ENCODE measurements at regions not wholly inside any gene's neighbourhood (a gene's known extent, or its start where the extent isn't known, plus 50 kb on each side); places are given as distances from the start of the nearest gene placed in this dataset.

DNA sequence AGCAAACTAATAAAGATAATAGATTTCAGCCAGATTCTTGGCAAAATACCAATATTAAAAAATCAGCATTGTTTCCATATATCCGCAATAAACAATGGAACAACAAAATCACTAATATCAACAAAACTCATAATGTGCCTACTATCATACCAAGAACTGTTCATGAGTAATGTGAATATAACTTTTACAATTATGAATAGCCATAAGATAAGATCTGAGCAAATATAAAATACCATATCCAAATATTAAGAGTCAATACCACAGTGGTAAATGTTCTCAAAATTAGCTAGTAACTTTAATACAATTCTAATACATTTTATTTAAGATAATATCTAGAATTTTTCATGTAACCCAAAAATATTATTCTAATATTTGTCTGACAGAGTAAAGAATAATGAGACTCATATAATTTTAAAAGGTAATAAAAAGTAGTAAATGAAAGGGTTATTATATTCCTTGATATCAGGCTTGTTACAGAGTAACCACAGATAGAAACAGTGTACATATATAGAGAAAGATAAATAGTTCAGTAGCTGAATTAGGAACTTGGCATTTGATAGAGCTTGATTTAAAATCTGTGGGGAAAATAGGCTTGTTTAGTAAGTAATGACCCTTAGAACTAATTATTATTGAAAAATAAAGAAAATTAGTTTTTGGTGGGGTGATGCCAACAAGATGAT, 2126.6 kb downstream of the MRPL39 start:
- DNase-seq, result no peak

DNA sequence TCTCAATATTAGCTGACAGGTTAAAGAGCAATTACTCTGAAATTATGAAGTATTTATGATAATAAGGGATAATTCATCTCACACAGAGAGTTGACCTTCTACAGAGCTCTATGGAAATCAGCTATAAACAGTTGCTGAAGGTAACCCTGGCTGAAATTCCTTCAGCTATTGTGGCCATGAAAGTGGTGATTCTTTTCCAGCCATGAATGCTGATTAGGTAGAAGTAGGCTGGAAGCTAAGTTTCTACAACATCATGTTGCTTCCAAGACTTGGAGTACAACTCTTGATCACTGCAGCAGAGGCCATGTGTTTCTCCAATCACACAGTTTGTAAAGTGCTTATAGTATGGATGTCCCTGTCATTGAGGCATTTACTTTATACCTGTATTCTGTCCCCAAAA, 2128.9 kb downstream of the MRPL39 start:
- no peak for DNase-seq

DNA sequence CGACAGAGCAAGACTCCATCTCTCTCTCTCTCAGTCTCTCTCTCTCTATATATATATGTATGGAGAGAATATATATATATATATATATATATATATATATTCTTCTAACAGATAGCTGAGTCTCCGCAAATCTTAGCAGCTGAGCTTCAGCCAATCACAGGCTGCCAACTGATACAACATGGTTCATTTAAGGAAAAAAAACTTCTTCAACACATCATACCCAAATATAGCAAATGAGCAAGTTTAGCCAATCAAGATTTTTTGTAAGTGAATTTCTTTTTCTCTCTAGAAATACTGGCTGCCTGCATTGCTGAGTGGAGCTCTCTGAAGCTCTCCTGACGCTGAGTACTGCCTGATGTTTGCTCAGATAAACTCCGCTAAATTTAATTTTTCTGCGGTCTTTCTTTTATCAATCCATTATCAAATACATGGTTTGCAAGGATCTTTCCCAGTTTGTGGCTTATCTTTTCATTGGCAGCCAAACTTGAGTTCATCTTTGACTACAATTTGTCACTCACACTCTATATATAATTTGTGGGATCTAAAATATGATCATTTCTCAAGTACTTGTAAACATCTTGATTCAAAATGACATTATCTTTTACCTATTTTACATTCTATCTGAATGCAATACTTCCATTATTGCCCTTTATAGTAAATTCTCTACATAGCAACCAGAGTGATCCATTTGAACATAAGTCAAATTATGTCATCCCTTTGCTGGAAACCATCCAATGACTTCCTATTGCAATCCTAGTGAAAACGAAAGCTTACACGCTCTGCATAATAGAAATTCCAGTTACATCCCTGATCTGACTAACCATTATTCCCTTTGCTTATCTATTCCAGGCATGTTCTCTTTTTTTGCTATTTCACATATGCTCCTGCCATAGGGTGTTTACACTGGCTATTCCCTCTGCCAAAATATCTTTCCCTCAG, 2131.7 kb downstream of the MRPL39 start:
- DNase-seq, result no peak

DNA sequence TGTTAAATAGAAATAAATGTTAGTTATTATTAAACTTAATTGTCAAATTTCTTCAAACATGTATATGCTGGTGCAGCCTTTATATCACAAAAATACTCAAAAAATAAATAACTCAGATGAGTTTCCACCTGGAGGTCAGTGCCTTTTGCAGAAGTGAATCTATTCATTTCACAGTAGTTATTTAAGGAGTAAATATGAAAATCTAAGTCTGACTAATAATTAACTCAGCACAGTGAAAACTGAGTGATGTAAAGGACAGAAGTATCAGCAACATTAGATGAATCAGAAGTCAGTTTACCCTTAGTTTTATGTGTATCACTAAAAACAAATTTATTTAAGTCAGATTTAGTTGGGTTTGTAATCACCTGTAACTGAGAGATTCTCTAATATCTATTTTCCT, 2135.4 kb downstream of the MRPL39 start:
- no peak for DNase-seq

DNA sequence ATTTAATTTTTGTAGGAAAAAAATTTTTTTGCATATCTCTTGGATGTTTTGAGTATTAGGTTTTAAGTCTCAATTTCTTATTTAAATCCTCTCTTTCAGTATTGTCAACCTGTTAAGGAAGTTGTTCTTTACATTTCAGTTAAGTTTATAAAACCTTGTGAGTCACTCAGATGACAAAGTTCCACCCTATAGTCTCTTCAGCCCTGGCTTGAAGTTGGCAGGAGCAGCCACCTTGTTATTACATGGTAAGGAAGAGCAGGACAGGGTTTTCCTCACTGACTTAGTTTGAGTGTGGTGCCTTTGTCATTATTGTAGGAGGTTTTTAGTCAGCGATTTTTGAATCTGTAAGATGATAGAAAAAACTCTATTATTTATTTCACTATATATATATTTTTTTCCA, 2143.9 kb downstream of the MRPL39 start:
- DNase-seq, result no peak

DNA sequence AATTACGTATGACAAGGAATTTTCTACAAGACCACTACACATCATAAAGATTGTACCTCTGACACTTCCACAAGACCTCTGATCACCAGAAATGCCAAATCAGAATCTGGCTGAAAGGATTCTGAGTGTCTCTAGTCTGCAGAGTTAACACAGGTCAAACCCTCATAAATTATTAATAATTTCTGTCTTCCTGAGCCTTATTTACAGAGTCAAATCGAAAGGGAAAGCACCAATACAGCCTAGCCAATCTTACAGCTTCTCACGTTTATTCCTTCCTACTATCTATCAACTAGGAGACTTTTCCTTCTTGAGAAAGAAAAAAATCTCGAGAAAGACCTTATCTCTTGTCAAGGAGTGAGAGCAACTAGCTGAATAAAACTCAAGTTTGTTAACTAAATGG, 2151.6 kb downstream of the MRPL39 start:
- DNase-seq, result no peak

DNA sequence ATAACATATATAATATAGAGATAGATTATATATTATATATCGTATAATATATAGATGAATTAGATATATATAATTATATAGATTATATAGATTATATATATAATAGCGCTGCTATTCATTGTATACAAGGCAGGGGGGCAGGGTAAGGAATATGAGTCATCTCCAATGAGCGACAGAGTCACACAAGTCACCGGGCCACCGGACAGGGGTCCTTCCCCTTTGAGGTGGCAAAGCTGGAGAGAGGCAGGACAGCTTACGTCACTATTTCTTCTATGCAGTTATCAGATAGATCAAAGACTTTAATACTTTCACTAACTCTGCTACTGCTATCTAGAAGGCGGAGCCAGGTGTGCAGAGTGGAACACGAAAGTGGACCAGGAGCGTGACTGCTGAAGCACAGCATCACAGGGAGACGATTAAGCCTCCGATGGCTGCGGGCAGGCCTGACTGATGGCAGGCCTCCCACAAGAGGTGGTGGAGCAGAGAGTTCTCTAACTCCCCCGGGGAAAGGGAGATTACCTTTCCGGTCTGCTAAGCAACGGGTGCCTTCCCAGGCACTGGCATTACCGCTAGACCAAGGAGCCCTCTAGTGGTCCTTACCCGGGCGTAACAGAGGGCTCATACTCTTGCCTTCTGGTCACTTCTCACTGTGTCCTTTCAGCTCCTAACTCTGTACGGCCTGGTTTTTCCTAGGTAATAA, 2154.7 kb downstream of the MRPL39 start:
- DNase-seq, result no peak

DNA sequence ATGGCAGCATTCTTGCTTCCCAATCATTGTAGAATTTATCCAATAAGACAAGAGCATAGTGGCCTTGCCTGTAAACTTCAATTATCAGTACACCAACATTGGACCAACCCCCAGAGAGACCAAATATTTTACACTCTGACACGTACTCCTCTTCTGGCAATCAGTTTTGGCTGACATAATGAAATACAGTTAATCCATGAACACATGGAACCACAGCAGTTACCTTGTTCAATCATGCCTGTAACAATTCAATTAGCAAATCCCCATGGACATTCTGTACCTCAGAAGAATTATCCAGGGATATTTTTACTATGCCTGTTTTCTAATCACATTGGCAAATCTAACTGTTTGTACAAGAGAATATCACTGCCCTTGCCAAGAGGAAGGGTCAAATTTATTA, 2162.0 kb downstream of the MRPL39 start:
- DNase-seq, result no peak

DNA sequence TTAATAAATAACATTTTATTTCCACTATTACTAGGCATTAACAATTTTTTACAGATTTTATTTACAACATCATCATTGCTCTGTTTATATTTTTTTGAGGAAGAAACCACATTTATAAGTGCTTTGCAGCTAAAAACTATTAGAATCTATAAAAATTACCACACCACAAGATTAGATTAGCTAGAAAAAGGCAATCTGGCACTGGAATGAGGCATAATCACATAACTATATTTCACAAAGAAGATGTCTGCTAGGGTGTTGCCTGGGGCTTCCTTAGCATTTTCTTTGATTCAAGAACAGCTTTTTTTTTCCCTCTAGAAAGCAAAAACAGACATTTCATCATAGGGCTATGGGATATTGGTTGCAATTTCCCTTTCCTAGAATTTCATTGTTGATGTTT, 2169.2 kb downstream of the MRPL39 start:
- no peak for DNase-seq

DNA sequence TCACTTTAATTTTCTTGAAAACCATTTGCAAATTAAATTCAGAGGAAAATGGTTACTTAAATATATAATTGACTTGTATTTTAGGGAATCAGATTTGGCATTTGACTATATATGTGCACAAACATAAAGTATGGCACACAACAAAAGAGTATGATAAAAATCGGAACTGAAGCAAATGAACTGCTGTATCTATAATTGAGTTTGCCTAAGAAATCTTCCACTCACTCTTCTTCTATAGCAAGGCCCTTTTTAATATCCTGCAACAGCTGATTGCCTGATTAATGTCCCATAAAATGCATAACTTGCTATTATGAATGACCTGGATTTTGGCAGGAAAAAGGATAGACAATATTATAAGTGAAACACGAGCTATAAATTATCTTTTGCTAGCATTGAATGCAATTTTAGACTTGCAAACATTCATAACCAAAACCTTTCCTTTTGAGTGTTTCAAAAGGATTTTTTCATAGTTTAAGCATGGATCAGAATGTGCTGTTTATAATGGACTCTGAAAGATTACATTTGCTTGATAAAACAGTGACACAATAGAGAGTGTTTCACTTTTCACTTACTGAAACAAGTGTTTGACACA, 2204.3 kb downstream of the MRPL39 start:
- no peak for DNase-seq

DNA sequence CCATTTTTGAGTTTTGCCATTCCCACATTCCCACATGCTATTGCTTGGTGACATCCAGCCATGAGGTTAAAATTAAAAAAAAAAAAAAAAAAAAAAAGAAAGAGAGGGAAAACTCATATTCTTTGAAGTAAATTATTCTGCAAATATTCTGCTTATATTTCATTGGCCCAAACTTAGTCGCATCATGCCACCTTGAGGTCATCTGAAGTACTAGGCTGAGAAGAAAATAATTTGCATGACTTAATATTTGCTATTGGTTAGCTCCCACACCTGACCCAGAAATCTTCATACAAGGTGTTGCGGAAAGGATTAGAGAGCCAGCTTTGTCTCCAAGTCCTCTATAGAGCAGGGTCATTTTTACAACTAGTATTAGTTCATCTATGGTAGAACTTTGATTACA, 2206.0 kb downstream of the MRPL39 start:
- no peak for DNase-seq

DNA sequence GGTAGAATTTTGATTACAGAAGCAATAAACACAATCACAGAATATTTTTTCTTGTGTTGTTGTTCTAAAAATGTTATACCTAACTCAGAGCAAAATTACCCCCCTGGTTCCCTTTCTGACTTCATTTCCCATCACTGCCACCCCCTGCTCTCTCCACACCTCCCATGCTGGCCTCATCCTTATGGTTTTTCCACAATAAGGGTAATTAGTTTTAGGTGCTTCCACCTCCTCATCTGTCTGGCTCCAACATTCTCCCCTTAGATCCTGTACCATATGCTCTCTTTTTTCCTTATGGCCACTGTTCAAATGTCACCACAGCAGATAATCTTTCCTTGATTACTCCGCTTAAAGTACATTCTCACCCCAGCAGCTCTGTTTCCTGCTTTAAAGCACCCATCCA, 2208.6 kb downstream of the MRPL39 start:
- DNase-seq, result no peak

DNA sequence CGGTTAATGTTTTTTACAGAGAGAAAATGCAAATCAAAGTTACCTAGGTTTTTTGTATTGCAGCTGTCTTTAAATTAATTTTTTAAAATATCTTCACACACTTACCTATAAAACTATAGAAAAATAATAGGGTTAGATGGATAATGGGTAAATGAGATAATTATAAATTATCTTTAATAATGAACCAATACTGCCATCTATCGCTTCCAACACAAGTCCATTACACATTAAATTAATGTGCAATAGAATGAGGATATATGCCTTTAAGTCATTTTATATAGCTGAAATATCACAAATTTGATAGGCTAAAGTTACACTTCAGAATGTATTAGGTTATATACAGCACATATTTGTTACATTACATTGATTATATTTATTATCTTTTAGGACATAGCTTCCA, 2212.8 kb downstream of the MRPL39 start:
- no peak for DNase-seq

DNA sequence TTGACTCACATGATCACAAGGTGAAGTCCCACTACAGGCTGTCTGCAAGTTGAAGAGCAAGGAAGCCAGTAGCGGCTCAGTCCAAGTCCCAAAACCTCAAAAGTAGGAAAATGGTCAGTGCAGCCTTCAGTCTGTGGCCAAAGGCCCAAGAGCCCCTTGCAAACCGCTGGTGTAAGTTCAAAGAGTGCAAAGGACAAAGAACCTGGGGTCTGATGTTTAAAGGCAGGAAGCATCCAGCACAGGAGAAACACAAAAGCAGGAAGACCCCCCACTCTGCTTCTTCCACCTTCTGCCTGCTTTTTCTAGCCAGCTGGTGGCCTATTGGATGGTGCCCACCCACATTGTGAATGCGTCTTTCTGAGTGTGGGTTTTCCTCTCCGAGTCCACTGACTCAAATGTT, 2222.6 kb downstream of the MRPL39 start:
- DNase-seq, result no peak

DNA sequence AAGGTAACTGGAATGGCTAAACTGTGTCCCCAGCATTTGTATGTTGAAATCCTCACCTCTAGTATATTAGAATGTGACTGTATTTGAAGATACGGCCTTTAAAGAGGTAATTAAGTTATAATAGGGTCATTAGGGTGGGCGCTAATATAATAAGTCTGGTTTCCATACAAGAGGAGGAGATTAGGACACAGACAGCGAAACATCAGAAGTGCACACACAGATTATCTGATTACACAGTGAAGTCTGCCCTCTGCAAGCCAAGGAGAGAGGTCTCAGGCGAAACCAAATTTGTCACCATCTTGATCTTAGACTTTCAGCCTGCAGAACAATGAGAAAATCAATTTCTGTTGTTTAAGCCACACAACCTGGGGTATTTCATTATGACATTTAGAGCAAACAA, 2233.1 kb downstream of the MRPL39 start:
- DNase-seq, result no peak

DNA sequence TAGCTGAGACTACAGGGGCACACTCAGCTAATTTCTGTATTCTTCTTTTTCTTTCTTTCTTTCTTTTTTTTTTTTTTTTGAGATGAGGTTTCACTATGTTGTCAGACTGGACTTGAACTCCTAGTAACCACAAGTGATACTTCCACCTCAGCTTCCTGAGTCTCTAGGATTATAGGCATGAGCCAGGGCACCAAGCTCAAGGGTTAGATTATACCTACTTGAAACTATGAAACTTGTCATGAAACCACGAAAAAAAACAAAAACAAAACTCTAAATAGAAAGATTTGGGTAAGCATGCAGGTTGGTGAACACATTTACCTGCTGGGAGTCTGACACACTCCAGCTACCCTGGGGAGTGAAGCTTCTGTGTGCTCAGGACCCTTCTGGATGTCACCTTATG, 2250.4 kb downstream of the MRPL39 start:
- DNase-seq, result no peak

DNA sequence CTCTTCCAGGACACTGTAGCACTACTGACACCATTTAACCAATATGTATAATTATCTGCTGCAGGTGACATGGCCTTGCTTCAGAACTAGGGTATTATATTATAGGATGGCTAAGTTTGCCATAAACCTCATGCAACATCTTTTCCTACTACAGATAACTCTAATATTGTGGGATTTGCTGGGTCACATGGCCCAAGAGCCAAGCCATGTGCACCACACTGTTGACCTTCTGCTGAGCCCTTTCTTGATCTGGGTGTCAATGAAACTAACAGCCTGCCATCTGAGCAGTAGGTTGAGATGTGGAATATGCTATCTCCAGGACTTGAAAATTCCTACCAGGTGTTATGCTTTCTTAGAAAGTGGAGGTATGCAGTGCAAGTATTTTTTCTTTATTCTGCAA, 2291.1 kb downstream of the MRPL39 start:
- no peak for DNase-seq

DNA sequence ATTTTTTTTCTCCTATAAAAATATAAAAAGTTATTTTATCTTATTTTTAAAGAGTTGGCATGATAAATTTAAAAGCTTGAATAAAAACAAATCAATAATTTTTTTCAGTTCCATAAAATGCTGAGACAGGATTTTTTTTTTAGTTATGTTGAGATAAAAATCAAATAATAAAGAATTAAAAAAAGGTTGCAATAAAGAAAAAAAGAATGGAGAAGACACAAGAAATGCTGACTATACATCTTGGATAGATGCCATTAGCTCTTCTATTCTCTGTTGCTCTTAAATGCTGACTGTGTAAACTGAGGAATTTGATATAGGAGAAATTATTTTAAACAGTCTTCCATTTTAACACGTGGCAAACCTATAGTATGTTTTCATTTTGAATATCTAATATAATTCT, 2298.5 kb downstream of the MRPL39 start:
- no peak for DNase-seq

DNA sequence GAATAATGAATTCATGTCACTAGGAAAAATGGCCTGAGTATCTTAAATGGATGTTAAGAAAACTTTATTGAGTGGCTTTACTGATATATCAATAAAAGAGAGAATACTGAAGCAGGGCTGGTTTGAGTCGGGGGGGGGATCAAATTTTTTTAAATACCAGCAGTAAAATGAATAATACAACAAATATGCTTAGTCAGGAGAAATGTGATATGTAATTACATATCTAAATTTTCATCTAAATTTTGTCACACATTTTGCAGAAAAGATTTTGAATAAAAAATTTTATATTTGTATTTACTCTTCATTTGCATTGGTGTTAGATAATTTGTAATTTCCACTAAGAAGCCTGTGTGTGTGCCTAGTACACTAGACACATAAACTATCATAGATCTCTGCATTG, 2300.2 kb downstream of the MRPL39 start:
- DNase-seq, result no peak

DNA sequence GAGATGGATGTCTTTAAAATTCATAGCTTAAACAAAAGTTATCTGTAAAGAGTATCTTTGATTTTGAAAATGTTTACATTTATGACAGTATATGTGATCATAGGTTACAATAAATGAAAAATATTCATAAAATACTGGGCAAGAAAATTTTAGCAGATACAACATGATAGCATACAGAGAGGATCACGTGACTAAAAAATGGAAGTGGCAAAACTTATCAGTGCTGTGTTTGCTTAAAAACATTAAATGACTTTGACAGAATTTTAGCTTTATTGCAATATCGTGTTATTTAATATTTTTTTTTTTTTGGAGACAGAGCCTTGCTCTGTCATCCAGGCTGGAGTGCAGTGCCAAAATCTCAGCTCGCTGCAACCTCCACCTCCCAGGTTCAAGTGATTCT, 2294.1 kb downstream of the NCAM2 start:
- no peak for DNase-seq

DNA sequence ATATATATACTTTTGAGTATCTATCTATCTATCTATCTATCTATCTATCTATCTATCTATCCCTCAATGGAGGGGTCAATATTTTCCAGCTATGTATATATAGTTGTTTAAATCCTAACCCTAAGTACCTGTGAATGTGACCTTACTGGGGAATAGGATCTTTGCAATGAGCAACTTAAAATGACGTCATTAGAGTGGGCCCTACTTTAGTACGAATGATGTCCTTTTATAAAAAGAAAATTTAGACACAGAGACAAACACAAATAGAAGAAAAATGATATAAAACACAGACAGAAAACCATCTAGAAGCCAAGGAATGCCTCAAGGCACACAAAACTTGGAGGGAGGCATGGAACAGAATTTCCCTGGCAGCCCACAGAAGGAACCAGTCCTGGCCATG, 2283.7 kb downstream of the NCAM2 start:
- no peak for DNase-seq

DNA sequence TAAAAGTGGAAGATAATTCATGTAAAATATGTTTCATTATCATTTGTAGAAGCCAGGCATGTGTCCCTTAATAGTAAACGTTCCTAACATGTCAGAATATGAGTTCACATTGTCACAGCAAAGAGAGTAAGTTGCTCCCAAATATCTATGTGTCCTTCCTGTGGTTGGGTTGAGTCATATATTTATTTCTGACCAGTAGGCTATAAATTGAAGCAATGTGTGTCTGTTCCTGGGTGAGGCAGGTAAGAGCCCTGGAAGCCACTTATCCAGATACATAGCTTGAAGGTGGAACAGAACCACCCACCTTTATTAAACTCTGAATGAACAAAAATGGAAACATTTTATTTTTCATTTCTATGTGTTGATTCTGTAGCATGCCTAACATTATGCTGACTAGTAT, 2251.6 kb downstream of the NCAM2 start:
- no peak for DNase-seq

DNA sequence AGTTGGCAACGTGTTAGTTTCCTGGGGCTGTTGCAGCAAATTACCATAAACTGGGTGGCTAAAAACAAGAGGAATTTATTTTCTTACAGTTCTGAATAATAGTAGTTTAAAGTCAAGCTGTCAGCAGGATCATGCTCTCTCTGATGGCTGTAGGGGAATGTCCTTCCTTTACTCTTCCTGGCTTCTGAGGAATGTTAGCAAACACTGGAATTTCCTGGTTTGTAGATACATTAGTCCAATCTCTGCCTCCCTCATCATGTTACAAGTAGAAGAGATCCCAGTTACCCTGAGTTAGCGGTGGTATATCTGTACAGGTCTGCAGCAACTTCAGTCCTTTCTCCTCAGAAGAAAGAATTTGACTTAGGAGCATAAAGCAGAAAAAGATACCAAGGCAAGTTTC, 2249.1 kb downstream of the NCAM2 start:
- DNase-seq, result no peak

DNA sequence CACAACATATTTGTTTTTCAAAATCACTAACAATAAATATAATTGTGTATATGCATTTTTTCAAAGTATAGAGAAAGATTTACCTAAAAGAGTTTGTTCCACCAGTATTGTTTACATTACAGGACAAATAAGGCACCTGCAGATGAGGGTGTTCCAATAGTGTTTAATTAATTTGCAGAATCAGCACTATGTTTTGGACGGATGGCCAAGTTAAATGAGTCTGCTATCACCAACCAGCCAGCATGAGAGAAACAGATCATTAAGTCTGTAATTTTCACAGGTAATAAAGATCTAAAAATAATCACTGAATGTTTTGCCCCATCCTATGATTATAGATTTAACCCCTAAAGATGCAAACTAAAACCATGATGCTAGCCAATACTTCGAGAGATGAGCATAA, 2247.0 kb downstream of the NCAM2 start:
- no peak for DNase-seq

All from activated CD8-positive, alpha-beta memory T cell treated with anti-CD3 and anti-CD28 coated beads, Interleukin-2, amount 50 U/mL, for 48 hours (primary cell).